Upper lobe of right lung (tissue), 1 donor: ENCODE measurements at regions not wholly inside any gene's neighbourhood (a gene's known extent, or its start where the extent isn't known, plus 50 kb on each side); places are given as distances from the start of the nearest gene placed in this dataset.
"Not testable (repeated sequence)": the region's sequence is repeated elsewhere in the genome, so short reads cannot be mapped to it uniquely, and the experiment has no call there.

Experiments
- ATAC-seq: fragments of 200-7000 bp; cut with Tn5 transposase; one replicate; pipeline ENCODE4 v1.9.1; 2020; ENCODE audit warnings: mild to moderate bottlenecking, moderate library complexity
- DNase-seq: peaks from one replicate; pipeline ENCODE4 v3.0.0-alpha.2; 2020
- H3K27ac ChIP-seq: fragments of 200-600 bp; one replicate; pipeline ENCODE4 v1.8.0; 2022
- H3K27me3 ChIP-seq: fragments of 200-600 bp; one replicate; pipeline ENCODE4 v1.8.0; 2022; ENCODE audit warnings: mild to moderate bottlenecking
- H3K36me3 ChIP-seq: fragments of 200-600 bp; one replicate; pipeline ENCODE4 v1.8.0; 2022
- H3K4me1 ChIP-seq: fragments of 200-600 bp; one replicate; pipeline ENCODE4 v1.8.0; 2022
- H3K4me3 ChIP-seq: fragments of 200-600 bp; one replicate; pipeline ENCODE4 v1.8.0; 2022; ENCODE audit warnings: mild to moderate bottlenecking
- H3K9me3 ChIP-seq: fragments of 200-600 bp; one replicate; pipeline ENCODE4 v1.8.0; 2022
- CTCF ChIP-seq: fragments of 200-600 bp; IDR thresholded peaks from one replicate; pipeline ENCODE4 v1.8.0; 2022; ENCODE audit warnings: antibody characterized with exemption
- intact Hi-C: fragments of 100-400 bp; cut with DNase I; formaldehyde crosslinking; loops from one replicate; pipeline ENCODE4 v1.11.0; 2022
- donor health status: DM: no; HTN: yes; CAD: no; lungs with severe emphysema.

- Histone ChIP-seq H3K36me3 (no peaks in the 10 kb centered on the region), H3K27me3 (no peaks in the 10 kb centered on the region), H3K9me3 (no peaks in the 10 kb centered on the region), H3K4me1 (no peaks in the 10 kb centered on the region), H3K4me3 (no peak overlapping the region), H3K27ac (no peak overlapping the region)
- DNase-seq (no peak), ATAC-seq (no peak)
- intact Hi-C loops: no loop called here
- no peak for TF ChIP-seq CTCF
Measured at GRCh38 chr4:27966664-27967063, 1106.0 kb downstream of the STIM2 start.

- Histone ChIP-seq H3K4me1 (no peaks in the 10 kb centered on the region), H3K9me3 (no peaks in the 10 kb centered on the region), H3K4me3 (no peak overlapping the region), H3K27me3 (no peaks in the 10 kb centered on the region), H3K36me3 (no peaks in the 10 kb centered on the region), H3K27ac (no peak overlapping the region)
- no peak for TF ChIP-seq CTCF
- intact Hi-C loops: no loop called here
- ATAC-seq (no peak), DNase-seq (no peak)
Measured at GRCh38 chr4:27973056-27973455, 1112.4 kb downstream of the STIM2 start.

GRCh38 chr4:27973700-27974099 is 1113.1 kb downstream of the STIM2 start:
- intact Hi-C loops: no loop called here
- Histone ChIP-seq H3K36me3 (no peaks in the 10 kb centered on the region), H3K27me3 (no peaks in the 10 kb centered on the region), H3K9me3 (no peaks in the 10 kb centered on the region), H3K4me3 (no peak overlapping the region), H3K4me1 (no peaks in the 10 kb centered on the region), H3K27ac (no peak overlapping the region)
- no peak for TF ChIP-seq CTCF
- ATAC-seq (no peak), DNase-seq (no peak)

DNA sequence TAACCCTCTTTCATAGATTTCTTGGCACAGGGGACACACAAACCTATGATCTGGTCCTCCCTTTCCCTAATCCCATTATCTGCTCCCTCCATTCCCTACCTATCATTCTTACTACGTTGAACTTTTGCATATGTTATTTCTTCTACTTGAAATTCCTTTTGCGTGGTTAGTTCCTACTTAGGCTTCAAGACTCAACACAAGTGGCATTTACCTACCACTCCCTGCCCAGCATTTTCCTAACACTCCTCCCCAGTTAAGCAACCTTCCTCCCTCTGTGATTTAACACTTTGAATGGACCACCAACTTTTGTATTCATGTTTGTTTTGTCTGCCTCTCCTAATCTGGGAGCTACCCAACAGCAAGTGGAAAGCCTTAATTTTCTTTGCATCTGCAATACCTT is 1113.7 kb downstream of the STIM2 start:
- Histone ChIP-seq H3K27ac (no peak overlapping the region), H3K4me1 (no peaks in the 10 kb centered on the region), H3K36me3 (no peaks in the 10 kb centered on the region), H3K27me3 (no peaks in the 10 kb centered on the region), H3K4me3 (no peak overlapping the region), H3K9me3 (no peaks in the 10 kb centered on the region)
- DNase-seq (no peak), ATAC-seq (peak; percentile 67)
- intact Hi-C loops: no loop called here
- no peak for TF ChIP-seq CTCF

- intact Hi-C loops: not testable (repeated sequence)
Measured at GRCh38 chr4:27974881-27975280, 1114.2 kb downstream of the STIM2 start.

DNA sequence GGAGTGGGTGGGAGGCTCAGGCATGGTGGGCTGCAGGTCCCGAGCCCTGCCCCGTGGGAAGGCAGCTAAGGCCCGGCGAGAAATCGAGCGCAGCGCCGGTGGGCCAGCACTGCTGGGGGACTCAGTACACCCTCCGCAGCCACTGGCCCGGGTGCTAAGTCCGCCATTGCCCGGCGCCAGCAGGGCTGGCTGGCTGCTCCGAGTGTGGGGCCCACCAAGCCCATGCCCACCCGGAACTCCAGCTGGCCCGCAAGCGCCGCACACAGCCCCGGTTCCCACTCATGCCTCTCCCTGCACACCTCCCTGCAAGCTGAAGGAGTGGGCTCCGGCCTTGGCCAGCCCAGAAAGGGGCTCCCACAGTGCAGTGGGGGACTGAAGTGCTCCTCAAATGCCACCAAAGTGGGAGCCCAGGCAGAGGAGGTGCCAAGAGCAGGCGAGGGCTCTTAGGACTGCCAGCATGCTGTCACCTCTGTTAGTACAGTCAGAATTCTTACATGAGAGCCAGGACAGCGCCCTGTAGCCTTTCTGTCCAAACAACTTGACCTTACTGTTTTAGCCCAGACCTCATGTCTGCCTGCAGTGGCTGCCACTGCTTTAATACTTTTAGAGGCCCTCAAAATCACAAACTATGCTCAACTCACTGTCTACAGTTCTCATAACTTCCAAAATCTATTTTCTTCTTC is 1117.9 kb downstream of the STIM2 start:
- DNase-seq, H3K4me3 ChIP-seq, H3K9me3 ChIP-seq, H3K36me3 ChIP-seq, H3K27ac ChIP-seq, intact Hi-C loops, H3K4me1 ChIP-seq, H3K27me3 ChIP-seq, ATAC-seq: not testable (repeated sequence)

More at GRCh38 chr4:27974881-27975280, 1114.2 kb downstream of the STIM2 start:
- DNase-seq, H3K27me3 ChIP-seq, H3K27ac ChIP-seq, H3K4me1 ChIP-seq, H3K4me3 ChIP-seq, H3K36me3 ChIP-seq, H3K9me3 ChIP-seq, ATAC-seq: not testable (repeated sequence)

DNA sequence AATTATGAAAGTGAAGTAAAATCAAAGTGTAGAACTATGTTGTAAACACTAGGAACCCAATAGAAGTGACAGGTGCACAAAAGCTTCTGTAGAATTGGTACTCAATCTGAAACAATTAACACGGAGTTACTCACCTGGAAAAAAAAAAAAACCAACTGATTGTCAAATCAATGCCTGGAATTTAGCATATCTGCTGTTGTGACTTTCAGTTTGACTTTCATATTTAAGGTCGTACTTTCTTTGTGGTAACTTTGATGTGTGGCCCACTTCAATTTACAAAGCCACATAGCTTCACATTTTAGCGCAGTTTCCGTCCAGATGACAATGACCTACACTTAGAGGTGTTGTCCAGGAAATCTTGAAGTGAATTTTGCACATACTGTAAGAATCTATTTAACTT is 1124.9 kb downstream of the STIM2 start:
- DNase-seq: no peak
- Histone ChIP-seq H3K27me3 (no peaks in the 10 kb centered on the region), H3K27ac (no peak overlapping the region), H3K4me3 (no peak overlapping the region), H3K9me3 (no peaks in the 10 kb centered on the region), H3K36me3 (no peaks in the 10 kb centered on the region), H3K4me1 (no peaks in the 10 kb centered on the region)
- no peak for TF ChIP-seq CTCF
- intact Hi-C loops: no loop called here
- ATAC-seq: no peak
